ENCODE measurements at regions not wholly inside any gene's neighbourhood (a gene's known extent, or its start where the extent isn't known, plus 50 kb on each side); places are given as distances from the start of the nearest gene placed in this dataset.
A peak's percentile ranks its signal among the peaks of the same experiment; 100 is the strongest.

- DNase-seq: no peak
Measured at GRCh38 chr6:165077876-165078275, 231.5 kb downstream of the C6orf118 start.

DNA sequence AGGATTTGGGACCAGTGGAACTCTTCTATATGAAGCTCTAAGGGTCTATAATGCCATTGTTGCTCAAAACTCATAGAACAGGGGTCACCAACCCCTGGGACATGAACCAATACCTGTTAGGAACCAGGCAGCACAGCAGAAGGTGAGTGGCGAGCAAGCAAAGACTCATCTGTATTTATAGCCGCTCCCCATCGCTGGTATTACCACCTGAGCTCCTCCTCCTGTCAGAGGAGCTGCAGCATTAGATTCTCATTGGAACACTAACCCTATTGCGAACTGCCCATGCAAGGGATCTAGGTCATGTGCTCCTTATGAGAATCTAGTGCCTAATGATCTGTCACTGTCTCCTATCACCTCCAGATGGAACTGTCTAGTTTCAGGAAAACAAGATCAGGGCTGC, 237.5 kb downstream of the C6orf118 start:
- no peak for DNase-seq

DNA sequence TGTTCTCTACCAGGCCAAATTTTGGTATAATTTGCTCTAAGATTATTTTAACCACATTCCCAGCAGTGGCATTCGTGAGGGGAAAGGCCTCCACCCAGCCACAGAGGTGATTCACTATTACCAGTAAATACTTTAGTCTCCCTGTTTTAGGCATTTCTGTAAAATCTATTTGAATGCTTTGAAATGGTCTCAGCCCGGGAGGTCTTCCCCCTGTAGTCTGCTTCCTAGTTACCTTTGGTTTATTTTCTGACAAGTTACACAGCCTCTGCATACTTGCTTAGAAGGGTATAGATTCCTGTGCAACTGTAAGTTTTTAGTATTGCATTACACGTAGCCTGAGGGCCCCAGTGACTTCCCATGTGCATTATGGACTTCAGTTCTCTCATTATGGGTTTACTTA, 248.7 kb downstream of the C6orf118 start:
- DNase-seq: no peak

GRCh38 chr6:165059032-165059431, 250.4 kb downstream of the C6orf118 start:
- no peak for DNase-seq

DNA sequence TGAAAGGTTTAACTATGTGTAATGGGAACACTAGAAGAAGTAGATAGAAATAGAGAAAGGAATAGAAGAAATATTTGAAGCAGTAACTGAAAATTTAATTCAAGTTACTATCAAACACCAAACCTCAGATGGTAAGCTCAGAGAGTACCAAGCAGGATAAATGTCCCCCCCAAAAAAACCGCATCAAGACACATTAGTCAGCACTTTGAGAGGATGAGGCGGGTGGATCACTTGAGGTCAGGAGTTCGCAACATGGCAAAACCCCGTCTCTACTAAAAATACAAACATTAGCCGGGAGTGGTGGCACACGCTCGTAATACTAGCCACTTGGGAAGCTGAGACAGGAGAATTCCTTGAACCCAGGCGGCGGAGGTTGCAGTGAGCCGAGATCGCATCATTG, 253.1 kb downstream of the C6orf118 start:
- DNase-seq: no peak

DNA sequence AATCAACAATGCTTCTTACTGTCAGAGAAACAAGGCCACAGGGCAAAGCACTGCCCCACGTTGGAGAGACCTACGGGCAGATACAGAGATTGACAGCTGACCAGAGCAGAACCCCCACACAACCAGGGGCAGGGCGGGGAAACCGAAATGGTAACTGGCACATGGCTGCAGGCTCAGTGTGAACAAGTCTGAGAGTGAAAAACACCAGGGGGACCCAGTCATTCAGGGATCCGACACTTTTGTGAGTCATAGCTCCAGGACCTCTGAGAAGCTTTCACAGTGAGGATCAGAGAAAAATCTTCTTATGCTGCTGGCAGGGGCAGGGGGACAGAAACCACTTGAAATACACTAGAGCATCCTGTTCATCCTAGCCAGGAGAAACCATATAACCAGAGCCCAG, 254.2 kb downstream of the C6orf118 start:
- DNase-seq: no peak

DNA sequence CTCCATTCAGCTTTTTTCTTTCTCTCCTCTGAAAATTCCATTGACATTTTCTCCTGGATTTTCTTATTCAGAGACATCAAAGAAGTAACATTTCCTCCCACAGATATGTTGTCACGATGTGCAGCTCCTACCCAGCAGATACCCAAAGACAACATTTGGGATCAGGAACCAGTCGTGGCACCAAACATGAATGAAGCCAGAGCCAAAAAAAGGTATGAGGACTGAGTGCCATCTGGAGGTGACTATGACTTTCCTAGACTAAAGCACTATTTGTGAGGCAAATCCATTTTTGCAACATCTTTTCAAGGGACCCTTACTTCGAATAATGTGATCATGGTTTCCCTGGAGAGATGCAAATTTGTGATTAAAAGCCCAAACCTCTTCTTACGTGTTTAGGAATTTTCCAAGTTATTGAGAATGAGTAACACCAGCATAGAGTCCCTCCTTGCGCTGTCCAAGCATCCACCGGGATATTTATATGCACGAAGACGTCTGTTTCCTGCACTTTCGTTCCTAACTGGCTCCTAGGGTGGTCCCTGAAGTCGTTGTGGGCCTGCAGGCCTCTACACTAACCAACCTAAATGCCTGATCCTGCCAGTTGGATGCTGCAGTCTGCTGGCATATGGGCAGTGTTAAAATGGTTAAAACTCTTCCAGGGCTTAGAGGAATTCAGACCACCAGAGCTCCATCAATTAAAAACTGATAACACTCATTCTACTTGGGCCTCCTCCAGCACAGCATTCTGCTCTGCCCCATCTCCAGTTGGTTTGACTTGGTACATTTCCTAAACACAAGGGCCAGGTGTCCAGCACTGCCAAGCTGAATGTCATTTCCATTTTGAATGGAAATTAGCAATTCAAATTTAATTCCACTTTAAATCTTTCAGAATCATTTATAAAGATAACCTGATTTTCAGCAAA, 256.6 kb downstream of the C6orf118 start:
- no peak for DNase-seq

GRCh38 chr6:165049362-165049761, 260.0 kb downstream of the C6orf118 start:
- peak; percentile 21 to 29 for DNase-seq

DNA sequence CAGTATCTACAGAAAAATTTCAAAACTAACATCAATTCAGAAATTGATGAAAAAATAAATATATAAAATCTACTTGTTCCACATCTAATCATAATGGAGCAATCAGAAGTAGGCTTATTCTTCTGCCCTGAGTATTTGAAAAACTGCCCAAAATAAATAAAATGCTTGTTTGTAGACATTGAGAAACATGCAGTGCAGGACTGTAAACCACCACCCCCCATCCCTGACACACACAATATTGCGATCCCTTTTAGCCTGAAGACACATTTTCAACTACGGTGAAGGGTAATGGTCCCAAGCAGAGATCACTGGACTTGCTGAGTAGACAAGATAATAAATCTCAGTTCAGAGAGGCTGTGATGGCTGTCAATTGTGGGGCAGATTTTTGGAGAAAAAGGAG, 261.5 kb downstream of the C6orf118 start:
- no peak for DNase-seq

- no peak for DNase-seq
Measured at GRCh38 chr6:165045631-165046030, 263.8 kb downstream of the C6orf118 start.

- no peak for DNase-seq
Measured at GRCh38 chr6:165042912-165043311, 266.5 kb downstream of the C6orf118 start.

GRCh38 chr6:165040440-165040839, 269.0 kb downstream of the C6orf118 start:
- no peak for DNase-seq

DNA sequence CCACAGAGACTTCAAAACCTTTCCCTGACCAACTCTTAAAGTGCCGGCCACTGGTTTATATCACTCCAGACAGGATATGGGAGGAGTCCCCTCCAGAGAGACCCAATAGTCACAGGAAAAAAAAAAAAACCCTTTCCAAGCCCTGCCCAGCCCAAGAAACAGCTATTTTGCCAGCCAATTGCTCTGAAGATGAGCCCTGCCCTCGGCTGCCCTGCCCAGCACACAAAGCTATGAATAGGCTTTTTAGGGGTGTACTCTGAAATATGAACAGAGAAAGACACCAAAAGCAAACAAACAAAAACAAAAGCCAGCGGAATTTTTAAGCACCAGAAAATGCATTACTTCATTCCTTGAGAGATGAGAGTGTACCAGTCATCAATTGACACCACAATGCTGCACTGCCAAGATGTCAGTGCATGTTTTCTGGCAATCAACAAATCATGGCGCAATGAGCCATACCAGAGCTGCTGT, 275.1 kb downstream of the C6orf118 start:
- no peak for DNase-seq

DNA sequence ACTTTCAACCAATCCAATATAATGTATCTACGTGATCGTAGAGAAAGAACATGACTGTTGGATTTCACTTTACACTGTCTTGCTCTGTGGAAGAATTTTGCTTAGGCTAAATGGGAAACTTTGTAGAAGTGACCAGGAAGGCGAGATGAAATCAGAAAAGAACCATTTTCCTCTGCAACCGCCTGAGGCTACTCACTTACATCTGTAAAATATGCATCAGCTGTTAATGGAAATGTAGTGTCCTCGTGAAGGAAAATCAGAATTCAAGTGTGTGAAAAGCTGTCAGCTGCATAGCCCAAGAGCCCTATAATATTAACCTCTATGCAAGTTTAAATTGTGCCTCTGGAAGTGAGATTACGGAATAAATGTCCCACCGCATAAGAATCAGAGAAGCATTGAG, 277.9 kb downstream of the C6orf118 start:
- DNase-seq: no peak

- DNase-seq: no peak
Measured at GRCh38 chr6:165025040-165025439, 284.4 kb downstream of the C6orf118 start.

GRCh38 chr6:165019681-165020080, 289.7 kb downstream of the C6orf118 start:
- no peak for DNase-seq

GRCh38 chr6:165015676-165016075, 293.7 kb downstream of the C6orf118 start:
- no peak for DNase-seq

- no peak for DNase-seq
Measured at GRCh38 chr6:165013701-165014100, 295.7 kb downstream of the C6orf118 start.

- no peak for DNase-seq
Measured at GRCh38 chr6:165012183-165012582, 297.2 kb downstream of the C6orf118 start.

GRCh38 chr6:165010556-165011535, 298.6 kb downstream of the C6orf118 start:
- no peak for DNase-seq

DNA sequence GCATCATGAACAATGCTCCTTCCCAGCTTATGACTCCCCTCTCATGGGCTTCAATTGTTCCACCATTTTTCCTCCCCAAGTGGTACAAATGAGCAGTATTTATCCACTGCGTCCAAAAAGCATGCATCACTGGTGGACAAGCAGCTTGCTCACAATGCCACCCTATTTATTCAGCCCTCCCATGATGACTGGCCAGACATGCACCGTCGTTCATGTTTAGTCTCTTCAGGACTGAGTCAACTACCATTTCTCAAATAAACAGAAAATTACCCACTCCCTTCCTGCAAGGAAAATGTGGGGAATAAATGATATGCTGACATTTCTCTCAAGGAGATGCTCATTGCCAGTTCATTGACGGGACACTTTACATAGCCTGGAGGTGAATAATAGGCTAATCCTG, 300.4 kb downstream of the C6orf118 start:
- DNase-seq: no peak

GRCh38 chr6:165002866-165003265, 306.5 kb downstream of the C6orf118 start:
- no peak for DNase-seq

DNA sequence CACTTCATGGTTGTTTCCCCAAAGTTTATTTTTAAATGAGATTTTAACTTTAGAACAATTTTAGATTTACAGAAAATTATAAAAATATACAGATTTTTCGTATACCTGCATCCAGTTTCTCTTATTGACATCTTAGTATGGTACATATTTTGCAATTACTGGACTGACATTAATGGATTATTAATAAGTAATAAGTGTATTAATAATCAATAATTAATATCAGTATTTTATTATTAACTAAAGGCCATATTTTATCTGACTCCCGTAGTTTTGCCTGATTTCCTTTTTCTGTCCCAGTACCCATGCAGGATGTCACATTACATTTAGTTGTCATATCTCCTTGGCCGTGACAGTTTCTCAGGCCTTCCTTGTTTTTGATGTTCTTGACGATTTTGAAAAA, 307.0 kb downstream of the C6orf118 start:
- DNase-seq: no peak

Data from NCI-H2081 (cell line).